GM19328 (cell line): ENCODE measurements at regions not wholly inside any gene's neighbourhood (a gene's known extent, or its start where the extent isn't known, plus 50 kb on each side); places are given as distances from the start of the nearest gene placed in this dataset.
"Not testable (repeated sequence)": the region's sequence is repeated elsewhere in the genome, so short reads cannot be mapped to it uniquely, and the experiment has no call there.

Experiments used
- ATAC-seq: cut with Tn5 transposase; IDR thresholded peaks from one replicate; pipeline ENCODE4 v1.9.1; 2021; ENCODE audit warnings: mild to moderate bottlenecking, moderate library complexity; ENCODE audit not compliant: unreplicated experiment

GRCh38 chr16:64375391-64375980 is 746.4 kb downstream of the CDH11 start:
- ATAC-seq, result no peak

DNA sequence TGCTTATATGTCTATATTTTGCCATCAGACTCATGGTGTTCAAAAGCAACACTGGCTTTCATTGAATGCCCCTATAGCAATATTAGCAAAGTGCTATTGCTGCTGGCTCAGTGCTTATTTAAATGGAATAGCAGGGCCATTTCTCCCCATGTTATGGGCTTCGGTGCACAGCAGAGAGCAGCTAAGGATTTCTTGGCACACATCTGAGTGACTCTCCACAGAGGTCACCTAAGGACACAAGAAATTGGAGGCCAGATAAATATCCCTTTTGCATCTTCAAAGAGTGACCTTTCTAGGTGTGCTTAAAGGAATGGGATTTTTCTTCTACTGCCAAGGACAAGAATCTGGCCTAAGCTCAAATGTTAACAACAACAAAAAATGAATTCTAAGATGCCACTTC is 751.8 kb downstream of the CDH11 start:
- no peak for ATAC-seq

DNA sequence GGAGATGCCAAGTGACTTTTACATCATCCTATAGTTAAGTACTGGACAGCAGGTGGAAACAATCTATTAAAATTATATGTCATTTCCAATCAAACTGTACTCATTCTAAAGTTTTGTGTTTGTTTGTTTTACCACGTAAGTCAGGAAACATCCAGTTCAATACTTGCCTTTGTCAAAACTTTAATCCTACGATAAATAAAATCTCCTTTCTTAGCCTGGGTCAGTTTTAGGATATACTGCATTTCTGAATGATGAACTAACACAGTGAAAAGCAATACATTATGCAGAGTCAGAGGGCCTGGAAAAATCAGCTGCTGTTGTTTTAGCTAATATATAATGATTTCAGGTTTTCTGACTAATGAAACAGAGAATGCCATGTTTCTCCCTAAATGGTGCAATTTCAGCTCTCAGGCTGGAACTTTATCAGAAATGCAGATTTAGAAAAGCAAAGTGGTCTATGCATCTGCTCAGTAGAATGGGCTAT is 756.4 kb downstream of the CDH11 start:
- ATAC-seq, result no peak

- no peak for ATAC-seq
Measured at GRCh38 chr16:64364894-64365293, 757.0 kb downstream of the CDH11 start.

DNA sequence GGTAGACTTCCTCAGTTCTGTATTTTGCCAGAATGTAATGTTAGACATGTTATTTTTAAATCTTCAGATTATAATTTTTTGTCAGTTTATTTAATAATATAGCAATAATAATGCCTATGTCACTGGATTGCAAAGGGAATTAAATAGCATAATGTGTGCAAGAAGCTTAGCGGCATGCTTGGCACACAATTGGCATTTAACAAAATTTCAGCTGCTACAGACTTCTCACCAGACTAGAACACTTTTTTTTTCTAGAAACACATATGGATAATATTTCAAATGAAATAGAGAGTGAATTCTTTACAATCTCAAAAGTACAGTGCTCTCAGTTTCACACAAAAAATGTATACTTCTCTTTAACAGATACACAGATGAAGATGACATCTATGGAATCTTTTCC is 757.4 kb downstream of the CDH11 start:
- no peak for ATAC-seq

GRCh38 chr16:64364016-64364415 is 757.8 kb downstream of the CDH11 start:
- ATAC-seq, result no peak

GRCh38 chr16:64363039-64363438 is 758.8 kb downstream of the CDH11 start:
- ATAC-seq, result no peak

- ATAC-seq, result no peak
Measured at GRCh38 chr16:64362193-64362592, 759.7 kb downstream of the CDH11 start.

- no peak for ATAC-seq
Measured at GRCh38 chr16:64361753-64362152, 760.1 kb downstream of the CDH11 start.

DNA sequence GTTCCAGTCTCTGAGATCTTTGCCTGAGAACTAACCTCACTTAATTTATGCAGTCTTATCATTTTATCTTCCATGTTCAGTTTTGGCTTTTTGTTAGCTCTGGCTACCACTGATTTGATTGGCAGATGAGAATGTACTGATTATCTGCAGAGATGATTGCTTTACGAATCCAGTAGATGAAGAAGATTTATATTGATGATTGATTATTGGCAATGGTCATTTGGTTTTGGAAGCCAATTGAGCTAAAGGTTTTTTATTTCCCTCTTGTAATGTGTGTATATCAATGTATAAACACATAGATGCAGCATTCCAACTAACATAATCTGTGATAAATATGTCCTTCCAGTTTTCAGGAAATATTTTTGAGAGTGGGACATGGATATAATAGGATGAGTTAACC is 763.6 kb downstream of the CDH11 start:
- no peak for ATAC-seq

- ATAC-seq, result no peak
Measured at GRCh38 chr16:64356267-64356666, 765.6 kb downstream of the CDH11 start.

DNA sequence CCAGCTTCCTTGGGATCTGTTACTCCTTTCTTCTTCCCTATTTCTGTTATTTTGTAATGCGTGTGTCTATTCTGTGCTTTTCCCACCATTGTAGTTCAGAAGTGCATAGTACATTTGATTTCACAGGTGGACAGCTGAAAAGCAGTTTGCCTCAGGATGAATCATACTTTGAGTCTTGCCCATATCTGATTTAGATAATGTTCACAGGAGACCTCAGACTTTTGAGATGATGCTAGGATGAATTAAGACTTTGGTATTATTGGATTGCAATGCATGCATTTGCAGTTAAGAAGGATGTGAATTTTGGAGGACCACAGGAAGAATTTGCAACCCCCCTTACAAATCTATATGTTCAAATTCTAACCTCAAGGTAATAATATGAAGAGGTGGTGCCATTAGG is 769.6 kb downstream of the CDH11 start:
- no peak for ATAC-seq

- ATAC-seq, result no peak
Measured at GRCh38 chr16:64351121-64351520, 770.7 kb downstream of the CDH11 start.

DNA sequence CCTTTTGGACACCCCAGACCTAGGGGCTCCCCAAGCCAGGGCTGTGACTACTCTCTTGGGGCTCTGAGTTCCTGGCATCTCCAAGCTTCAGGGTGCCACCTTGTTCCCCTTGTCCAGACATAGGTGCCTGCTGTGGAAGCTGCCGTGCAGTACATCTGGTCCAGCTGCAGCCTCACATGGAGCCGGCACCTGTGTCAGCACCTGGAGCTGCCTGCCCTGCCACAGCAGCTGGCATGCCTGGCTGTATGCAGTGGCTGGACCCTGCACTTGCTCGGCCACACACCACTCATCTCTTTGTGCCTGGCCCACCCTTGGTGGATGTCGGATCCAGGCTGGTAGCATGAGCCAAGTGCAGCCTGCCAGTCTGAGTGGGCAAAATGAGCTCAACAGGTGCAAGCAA is 775.8 kb downstream of the CDH11 start:
- no peak for ATAC-seq

- ATAC-seq, result no peak
Measured at GRCh38 chr16:64345142-64345541, 776.7 kb downstream of the CDH11 start.

DNA sequence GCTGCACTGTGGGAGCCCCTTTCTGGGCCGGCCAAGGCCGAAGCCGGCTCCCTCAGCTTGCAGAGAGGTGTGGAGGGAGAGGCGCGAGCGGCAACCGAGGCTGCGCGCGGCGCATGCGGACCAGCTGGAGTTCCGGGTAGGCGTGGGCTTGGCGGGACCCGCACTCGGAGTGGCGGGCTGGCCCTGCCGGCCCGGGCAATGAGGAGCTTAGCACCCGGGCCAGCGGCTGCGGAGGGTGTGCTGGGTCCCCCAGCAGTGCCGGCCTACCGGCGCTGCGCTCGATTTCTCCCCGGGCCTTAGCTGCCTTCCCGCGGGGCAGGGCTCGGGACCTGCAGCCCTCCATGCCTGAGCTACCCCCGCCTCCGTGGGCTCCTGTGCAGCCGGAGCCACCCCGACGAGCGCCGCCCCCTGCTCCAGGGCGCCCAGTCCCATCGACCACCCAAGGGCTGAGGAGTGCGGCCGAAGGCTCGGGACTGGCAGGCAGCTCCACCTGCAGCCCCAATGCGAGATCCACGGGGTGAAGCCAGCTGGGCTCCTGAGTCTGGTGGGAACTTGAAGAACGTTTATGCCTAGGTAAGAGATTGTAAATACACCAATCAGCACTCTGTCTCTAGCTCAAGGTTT is 777.9 kb downstream of the CDH11 start:
- not testable (repeated sequence) for ATAC-seq

DNA sequence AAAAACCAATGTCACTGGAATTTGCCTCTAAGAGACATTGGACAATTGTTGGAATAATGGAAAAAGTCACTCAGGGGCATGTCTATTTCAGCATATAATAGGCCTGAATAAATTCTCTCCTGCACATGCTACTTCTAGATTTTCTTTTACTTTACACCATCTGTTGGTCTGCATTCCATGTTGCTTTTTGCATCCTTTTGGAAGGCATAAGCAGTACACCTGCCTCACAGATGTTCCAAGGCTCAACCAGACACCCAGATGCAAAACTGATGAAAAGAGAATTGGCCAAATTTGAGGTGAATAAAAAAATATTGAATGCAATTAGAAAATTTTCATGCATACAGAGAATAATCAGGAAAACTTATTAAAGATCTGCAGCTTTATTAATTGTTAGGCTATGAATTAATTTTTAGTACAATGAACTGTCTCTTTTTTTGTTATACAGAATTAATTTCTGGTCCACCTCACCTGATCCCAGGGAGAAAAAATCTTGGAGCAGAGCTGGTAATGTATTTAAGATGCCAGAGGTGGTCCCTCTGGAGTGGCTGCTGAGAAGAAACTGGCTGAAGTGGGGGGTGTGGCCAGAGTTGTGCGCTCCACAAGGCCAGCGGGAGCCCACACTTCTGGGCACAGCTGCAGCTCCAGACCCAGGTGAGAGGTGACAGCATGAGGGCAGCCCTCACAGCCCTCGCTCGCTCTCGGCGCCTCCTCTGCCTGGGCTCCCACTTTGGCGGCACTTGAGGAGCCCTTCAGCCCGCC is 778.6 kb downstream of the CDH11 start:
- ATAC-seq, result no peak

GRCh38 chr16:64341336-64341735 is 780.5 kb downstream of the CDH11 start:
- not testable (repeated sequence) for ATAC-seq

- ATAC-seq, result no peak
Measured at GRCh38 chr16:64339052-64339770, 782.7 kb downstream of the CDH11 start.

GRCh38 chr16:64321881-64322280 is 800.0 kb downstream of the CDH11 start:
- no peak for ATAC-seq

GRCh38 chr16:64321066-64321465 is 800.8 kb downstream of the CDH11 start:
- ATAC-seq, result no peak
